HG02588 (cell line): ENCODE measurements at regions not wholly inside any gene's neighbourhood (a gene's known extent, or its start where the extent isn't known, plus 50 kb on each side); places are given as distances from the start of the nearest gene placed in this dataset.

Source experiments
- ATAC-seq: cut with Tn5 transposase; IDR thresholded peaks from one replicate; pipeline ENCODE4 v1.9.1; 2021; ENCODE audit warnings: mild to moderate bottlenecking, moderate library complexity; ENCODE audit not compliant: unreplicated experiment

DNA sequence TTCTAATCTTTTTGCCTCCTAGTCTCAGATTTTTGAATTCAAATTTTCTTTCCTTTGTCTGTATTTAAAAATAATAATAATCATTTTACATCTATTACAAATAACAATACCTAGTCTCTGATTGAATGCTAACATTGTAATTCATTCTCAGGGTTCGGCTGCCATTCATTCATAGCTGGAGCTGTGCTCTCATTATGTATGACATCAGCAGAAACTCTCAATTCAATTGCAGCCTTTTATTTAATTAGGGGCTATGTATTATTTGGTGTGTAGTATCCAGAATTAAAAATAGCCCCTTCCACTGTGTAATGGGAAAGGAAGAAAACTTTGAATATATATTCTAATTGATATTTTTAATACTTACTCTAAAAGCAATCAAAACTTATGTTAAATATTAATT is 270.4 kb upstream of the MDFIC2 start:
- ATAC-seq, result no peak

DNA sequence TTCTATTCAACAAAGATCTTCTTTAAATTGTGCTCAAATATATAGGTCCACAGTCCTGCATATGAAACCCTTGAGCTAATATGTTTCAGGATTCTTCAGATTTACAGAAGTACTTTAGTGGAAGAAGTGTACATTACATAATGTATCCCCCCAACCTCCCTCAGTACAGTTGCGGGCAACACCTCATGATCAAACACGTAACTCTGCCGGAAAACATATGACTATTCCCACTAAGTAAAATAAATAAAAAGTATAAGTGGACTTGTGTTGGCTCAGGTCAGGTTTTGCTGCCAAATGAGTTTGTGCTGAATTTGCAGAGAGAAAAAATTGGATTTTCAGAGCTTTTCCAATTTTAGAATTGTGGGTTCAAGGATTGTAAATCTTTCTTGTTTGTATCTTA is 267.6 kb upstream of the MDFIC2 start:
- no peak for ATAC-seq

- no peak for ATAC-seq
These were observed 259.3 kb upstream of the MDFIC2 start for GRCh38 chr3:70571696-70572095.

DNA sequence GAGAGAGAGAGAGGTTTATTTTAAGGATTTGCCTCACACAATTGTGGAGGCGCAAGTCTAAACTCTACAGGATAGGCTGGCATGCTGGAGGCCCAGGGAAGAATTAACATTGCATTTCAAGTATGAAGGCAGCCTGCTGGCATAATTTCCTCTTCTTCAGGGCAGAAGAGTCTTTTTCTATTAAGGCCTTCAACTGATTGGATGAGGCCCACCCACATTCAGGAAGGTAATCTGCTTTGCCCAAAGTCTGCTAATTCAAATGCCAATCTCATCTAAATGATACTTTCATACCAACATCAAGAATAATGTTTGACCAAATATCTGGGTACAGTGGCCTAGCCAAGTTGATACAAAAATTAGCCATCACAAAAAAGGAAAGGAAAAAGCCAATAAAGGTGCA is 258.1 kb upstream of the MDFIC2 start:
- ATAC-seq, result no peak

DNA sequence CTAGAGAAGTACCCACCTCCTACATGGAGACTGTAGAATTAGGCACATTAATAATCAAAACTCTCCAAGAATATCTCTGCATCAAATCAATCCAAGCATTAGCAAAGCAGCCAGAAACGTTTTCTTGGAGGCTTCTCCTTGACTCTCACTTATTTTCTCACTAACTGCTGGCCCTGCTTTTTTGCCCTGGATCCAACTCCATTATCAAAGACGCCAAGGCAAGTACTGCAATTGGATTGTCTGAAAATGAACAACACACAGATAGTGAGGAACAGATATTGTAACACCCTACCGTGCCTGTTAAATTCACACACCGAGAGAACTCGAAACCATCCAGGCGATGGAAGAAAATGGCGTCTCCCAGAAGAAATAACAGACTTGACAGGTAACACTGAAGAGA is 256.2 kb upstream of the MDFIC2 start:
- no peak for ATAC-seq

DNA sequence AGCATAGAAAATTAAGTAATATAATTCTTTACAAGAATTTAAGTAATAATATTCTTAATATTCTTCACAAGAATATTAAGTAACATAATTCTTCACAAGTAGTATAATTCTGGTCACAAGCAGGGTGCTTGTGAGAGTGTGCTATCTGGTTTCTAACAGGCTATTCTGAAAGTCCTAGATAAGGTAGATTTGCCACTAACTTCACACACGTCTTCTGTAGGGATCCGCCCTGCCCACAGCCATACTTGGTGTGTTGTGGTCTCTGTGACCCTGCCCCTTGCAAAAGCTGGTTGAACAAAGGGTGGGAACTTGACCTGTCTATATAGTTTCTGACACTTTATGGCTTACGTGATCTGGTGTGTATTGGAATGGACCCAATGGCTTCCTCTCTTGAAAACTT is 253.4 kb upstream of the MDFIC2 start:
- no peak for ATAC-seq

- ATAC-seq, result no peak
These were observed 252.1 kb upstream of the MDFIC2 start for GRCh38 chr3:70564552-70564951.

GRCh38 chr3:70561796-70562195 is 249.4 kb upstream of the MDFIC2 start:
- ATAC-seq, result no peak

- no peak for ATAC-seq
These were observed 246.5 kb upstream of the MDFIC2 start for GRCh38 chr3:70558956-70559355.

GRCh38 chr3:70557976-70558375 is 245.5 kb upstream of the MDFIC2 start:
- no peak for ATAC-seq

GRCh38 chr3:70556056-70556455 is 243.6 kb upstream of the MDFIC2 start:
- ATAC-seq, result no peak

GRCh38 chr3:70554170-70554569 is 241.7 kb upstream of the MDFIC2 start:
- ATAC-seq, result no peak

DNA sequence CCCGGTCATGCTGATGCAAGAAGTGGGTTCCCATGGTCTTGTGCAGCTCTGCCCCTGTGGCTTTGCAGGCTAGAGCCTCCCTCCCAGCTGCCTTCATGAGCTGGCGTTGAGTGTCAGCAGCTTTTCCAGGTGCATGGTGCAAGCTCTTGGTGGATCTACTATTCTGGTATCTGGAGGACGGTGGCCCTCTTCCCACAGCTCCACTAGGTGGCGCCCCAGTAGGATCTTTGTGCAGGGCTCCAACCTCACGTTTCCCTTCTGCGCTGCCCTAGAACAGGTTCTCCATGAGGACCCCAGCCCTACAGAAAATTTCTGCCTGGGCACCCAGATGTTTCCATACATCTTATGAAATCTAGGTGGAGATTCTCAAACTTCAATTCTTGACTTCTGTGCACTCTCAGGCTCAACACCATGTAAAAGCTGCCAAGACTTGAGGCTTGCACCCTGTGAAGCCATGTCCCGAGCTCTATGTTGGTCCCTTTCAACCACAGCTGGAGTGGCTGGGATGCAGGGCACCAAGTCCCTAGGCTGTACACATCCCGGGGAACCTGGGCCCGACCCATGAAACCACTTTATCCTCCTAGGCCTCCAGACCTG is 238.4 kb upstream of the MDFIC2 start:
- peak; percentile 82 for ATAC-seq

DNA sequence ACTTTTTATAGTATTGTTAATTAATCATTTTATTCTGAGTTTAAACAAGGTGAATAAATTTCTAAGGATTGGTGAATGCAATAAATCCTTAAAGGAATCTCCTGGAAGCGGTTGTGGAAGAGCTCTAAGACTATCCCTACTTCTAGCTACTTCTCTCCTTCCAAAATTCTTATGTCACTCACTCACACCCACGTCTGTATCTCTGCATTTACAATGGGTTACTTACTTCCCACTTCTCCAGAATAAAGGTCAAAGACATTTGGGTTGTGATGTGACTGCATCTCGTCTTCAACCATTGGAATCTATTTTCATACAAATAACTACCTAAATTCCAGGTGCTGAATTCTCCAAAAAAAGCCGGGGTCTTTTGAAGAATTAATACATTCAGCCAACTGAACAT is 234.2 kb upstream of the MDFIC2 start:
- no peak for ATAC-seq

GRCh38 chr3:70543493-70543892 is 231.1 kb upstream of the MDFIC2 start:
- ATAC-seq, result no peak

GRCh38 chr3:70539908-70540307 is 227.5 kb upstream of the MDFIC2 start:
- ATAC-seq, result no peak

DNA sequence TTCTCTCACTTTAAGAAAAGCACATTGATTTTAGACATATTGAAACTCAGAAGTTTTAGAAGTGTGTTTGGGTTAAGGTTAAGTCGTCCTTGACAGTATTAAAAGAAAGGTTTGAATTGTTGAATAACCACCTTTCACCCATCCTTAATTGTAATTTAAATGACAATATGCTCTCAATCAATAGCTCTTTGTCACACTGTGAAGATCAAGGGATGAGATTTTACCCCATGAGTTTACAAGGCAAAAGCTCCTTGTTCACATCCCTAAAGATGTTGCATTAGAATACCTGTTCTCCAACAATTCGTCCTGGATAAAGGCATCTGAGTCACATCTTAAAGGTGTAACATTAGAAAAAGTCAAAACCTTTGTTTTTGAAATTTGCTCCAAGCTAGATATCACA is 220.4 kb upstream of the MDFIC2 start:
- ATAC-seq, result no peak

GRCh38 chr3:70531838-70532489 is 219.5 kb upstream of the MDFIC2 start:
- no peak for ATAC-seq

DNA sequence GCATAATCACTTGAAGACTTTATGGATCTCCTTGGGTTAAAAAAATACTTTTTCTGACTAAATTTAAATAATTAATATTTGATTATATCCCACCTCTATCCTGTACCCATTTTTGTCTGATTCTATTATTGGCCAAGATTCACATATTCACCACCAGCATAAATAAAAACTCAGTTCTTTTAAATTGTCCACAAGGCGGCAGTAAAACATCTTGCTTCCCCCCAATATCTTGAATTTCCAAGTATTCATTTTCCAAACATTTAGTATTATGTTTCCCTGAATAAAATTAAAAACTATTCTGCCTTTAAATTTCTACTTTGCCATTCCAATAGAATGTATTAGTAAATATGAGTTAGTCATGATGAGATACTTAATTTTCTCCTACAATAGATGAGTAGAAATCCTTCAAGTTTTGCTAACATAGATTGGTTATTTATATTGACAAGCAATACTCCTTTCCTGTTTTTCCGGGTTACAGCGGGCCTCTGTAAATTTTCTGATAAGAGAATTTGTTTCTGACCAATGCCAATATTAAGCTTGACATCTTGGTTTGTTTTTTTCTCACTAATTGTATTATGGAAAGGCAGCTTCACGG is 218.7 kb upstream of the MDFIC2 start:
- ATAC-seq, result no peak

GRCh38 chr3:70530626-70531025 is 218.2 kb upstream of the MDFIC2 start:
- ATAC-seq, result no peak

- no peak for ATAC-seq
These were observed 214.6 kb upstream of the MDFIC2 start for GRCh38 chr3:70527026-70527425.

DNA sequence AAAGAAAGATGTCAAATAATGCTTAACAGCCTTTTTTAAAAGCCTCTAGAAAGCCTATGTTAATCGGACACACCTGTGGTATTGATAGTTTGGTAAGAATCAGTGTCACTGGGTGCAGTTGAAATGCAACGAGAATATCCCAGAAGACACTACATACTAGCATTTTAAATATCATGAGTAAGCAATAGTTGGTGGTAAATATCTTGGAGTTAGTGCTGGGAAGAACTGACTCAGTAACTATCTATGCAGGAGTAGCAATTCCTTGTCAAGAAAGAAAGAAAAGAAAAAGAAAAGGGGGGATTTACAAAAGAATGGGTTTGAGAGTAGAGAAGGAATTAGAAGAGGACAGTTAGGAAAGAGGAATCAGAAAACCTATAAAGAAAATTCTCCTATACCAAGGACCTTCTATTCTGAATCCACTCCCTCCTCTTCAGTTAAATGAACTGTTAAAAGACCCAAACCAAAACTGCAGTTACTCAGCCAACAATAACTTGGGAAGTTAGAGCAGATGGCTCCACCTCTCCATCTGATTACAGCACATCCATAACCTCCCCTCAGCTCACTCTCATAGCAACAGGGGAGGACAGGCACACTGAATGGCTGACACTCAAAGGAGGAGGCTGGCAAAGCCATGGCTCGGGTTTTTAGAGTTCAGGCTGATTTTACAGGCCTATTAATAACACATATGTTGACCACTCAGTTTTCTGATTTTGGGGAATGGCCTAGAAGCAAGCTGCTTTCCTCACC is 207.6 kb upstream of the MDFIC2 start:
- ATAC-seq, result no peak
